Epithelial cell of proximal tubule (primary cell): ENCODE measurements at regions not wholly inside any gene's neighbourhood (a gene's known extent, or its start where the extent isn't known, plus 50 kb on each side); places are given as distances from the start of the nearest gene placed in this dataset.

Source experiments
- DNase-seq: peaks from one replicate; pipeline ENCODE4 v3.0.0-alpha.2; 2011; ENCODE audit warnings: low read depth
- H3K4me3 ChIP-seq: 2 replicates; pipeline ENCODE4 v1.5.1; 2011; ENCODE audit warnings: low read depth, mild to moderate bottlenecking, low read length
- TF ChIP-seq, protein P1 (sequence below): conservative IDR thresholded peaks from 2 replicates; pipeline ENCODE4 v1.5.1; 2012; ENCODE audit warnings: low read depth, mild to moderate bottlenecking, low read length

- TF ChIP-seq, protein P1, sequence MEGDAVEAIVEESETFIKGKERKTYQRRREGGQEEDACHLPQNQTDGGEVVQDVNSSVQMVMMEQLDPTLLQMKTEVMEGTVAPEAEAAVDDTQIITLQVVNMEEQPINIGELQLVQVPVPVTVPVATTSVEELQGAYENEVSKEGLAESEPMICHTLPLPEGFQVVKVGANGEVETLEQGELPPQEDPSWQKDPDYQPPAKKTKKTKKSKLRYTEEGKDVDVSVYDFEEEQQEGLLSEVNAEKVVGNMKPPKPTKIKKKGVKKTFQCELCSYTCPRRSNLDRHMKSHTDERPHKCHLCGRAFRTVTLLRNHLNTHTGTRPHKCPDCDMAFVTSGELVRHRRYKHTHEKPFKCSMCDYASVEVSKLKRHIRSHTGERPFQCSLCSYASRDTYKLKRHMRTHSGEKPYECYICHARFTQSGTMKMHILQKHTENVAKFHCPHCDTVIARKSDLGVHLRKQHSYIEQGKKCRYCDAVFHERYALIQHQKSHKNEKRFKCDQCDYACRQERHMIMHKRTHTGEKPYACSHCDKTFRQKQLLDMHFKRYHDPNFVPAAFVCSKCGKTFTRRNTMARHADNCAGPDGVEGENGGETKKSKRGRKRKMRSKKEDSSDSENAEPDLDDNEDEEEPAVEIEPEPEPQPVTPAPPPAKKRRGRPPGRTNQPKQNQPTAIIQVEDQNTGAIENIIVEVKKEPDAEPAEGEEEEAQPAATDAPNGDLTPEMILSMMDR = no peak
- DNase-seq = no peak
- no peak overlapping the region for H3K4me3 ChIP-seq
These were observed 185.2 kb downstream of the C16orf95 start for GRCh38 chr16:87131996-87132345.

- no peak for DNase-seq
- TF ChIP-seq, protein P1 = no peak
- no peak overlapping the region for H3K4me3 ChIP-seq
These were observed 184.7 kb downstream of the C16orf95 start for GRCh38 chr16:87132361-87133014.

GRCh38 chr16:87133112-87133850 is 183.9 kb downstream of the C16orf95 start:
- TF ChIP-seq, protein P1 = no peak
- no peak for DNase-seq
- H3K4me3 ChIP-seq = no peak overlapping the region

- TF ChIP-seq, protein P1 = no peak
- no peak for DNase-seq
- H3K4me3 ChIP-seq = no peak overlapping the region
These were observed 183.1 kb downstream of the C16orf95 start for GRCh38 chr16:87133966-87134627.

DNA sequence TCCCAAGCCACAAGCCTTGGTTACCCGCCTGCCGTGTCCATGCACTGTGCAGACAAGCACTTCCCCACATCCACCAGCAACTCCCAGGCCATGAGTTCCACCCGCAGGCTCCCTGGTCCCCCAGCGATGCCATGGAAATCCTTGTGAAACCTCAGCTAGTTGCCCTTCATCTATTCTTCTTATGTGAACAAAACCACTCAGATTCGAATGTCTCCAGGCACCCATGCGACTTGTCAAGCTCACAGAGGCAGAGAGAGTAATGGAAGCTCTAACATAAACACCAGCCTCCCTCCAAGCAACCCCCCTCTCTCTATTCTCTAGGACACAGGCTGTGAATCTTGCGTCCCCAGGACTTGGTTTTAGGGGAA is 182.6 kb downstream of the C16orf95 start:
- DNase-seq = no peak
- TF ChIP-seq, protein P1 = no peak
- no peak overlapping the region for H3K4me3 ChIP-seq

DNA sequence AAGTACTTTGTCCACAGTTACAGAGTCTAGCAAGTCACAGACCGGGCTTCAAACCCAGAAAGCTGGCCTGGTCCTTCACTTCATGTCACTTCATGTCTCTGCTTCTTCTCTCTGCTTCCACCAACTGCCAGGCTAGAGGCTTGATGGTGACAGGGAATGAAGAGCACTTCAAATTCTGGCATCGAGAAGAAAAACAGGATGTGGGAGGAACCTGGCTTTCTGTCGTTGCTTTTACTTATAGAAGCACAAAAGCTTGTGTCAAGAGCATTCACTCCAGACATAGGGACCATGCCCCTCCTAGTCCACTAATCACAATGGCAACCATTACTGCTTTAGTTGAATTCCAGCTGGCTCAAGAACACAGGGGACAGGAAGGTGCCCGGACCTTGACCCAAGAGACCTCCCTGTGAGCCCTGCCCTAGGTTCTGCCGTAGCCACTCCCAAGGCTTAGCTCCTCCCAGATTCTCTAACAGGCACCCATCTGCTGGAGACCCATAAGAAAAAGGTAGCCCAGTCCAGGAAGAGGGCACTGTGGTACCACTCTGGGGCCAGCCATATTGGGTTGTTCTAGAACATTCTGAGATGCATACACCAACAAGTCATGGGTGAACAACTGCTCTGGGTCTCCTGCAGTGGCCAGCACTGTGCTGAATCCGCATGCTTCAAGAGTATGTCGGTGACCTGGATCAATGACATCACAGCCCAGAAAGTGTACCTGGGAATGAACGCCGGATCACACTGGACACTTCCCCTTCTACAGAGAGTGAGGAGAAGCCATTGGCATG is 181.8 kb downstream of the C16orf95 start:
- TF ChIP-seq, protein P1 = no peak
- no peak for DNase-seq
- no peak overlapping the region for H3K4me3 ChIP-seq
